Upper lobe of right lung (tissue), 1 donor: ENCODE measurements at regions not wholly inside any gene's neighbourhood (a gene's known extent, or its start where the extent isn't known, plus 50 kb on each side); places are given as distances from the start of the nearest gene placed in this dataset.
A peak's percentile ranks its signal among the peaks of the same experiment; 100 is the strongest.

Experiments
- ATAC-seq: fragments of 200-7000 bp; cut with Tn5 transposase; one replicate; pipeline ENCODE4 v1.9.1; 2020; ENCODE audit warnings: mild to moderate bottlenecking, moderate library complexity
- DNase-seq: peaks from one replicate; pipeline ENCODE4 v3.0.0-alpha.2; 2020
- H3K27ac ChIP-seq: fragments of 200-600 bp; one replicate; pipeline ENCODE4 v1.8.0; 2022
- H3K27me3 ChIP-seq: fragments of 200-600 bp; one replicate; pipeline ENCODE4 v1.8.0; 2022; ENCODE audit warnings: mild to moderate bottlenecking
- H3K36me3 ChIP-seq: fragments of 200-600 bp; one replicate; pipeline ENCODE4 v1.8.0; 2022
- H3K4me1 ChIP-seq: fragments of 200-600 bp; one replicate; pipeline ENCODE4 v1.8.0; 2022
- H3K4me3 ChIP-seq: fragments of 200-600 bp; one replicate; pipeline ENCODE4 v1.8.0; 2022; ENCODE audit warnings: mild to moderate bottlenecking
- H3K9me3 ChIP-seq: fragments of 200-600 bp; one replicate; pipeline ENCODE4 v1.8.0; 2022
- intact Hi-C: fragments of 100-400 bp; cut with DNase I; formaldehyde crosslinking; loops from one replicate; pipeline ENCODE4 v1.11.0; 2022
- TF ChIP-seq, protein P1 (sequence below): fragments of 200-600 bp; IDR thresholded peaks from one replicate; pipeline ENCODE4 v1.8.0; 2022; ENCODE audit warnings: antibody characterized with exemption
- donor health status: DM: no; HTN: yes; CAD: no; lungs with severe emphysema.

DNA sequence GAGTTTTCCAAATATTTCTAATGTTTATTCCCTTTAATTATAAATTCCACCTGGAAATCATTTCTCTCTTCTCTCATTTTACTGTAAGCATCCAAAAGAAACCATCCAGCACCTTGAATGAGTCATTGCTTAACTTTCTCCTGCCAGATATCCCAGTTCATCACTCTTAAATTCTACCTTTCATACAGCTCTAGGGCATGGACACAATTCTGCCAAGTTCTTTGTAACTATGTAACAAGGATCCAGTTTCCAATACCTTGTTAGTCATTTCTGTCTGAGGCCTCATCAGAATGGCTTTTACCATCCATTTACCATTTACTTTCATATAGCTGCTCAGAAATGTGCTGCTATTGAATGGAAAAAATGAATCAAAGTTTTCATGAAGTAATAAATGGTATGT, 455.4 kb upstream of the TENM4 start:
- intact Hi-C loops = no loop called here
- Histone ChIP-seq H3K9me3 (no peaks in the 10 kb centered on the region), H3K27me3 (no peaks in the 10 kb centered on the region), H3K4me3 (no peak overlapping the region), H3K27ac (no peak overlapping the region), H3K4me1 (peaks cover 4% of the 10 kb centered on the region), H3K36me3 (no peaks in the 10 kb centered on the region)
- DNase-seq (no peak), ATAC-seq (no peak)
- TF ChIP-seq, protein P1, sequence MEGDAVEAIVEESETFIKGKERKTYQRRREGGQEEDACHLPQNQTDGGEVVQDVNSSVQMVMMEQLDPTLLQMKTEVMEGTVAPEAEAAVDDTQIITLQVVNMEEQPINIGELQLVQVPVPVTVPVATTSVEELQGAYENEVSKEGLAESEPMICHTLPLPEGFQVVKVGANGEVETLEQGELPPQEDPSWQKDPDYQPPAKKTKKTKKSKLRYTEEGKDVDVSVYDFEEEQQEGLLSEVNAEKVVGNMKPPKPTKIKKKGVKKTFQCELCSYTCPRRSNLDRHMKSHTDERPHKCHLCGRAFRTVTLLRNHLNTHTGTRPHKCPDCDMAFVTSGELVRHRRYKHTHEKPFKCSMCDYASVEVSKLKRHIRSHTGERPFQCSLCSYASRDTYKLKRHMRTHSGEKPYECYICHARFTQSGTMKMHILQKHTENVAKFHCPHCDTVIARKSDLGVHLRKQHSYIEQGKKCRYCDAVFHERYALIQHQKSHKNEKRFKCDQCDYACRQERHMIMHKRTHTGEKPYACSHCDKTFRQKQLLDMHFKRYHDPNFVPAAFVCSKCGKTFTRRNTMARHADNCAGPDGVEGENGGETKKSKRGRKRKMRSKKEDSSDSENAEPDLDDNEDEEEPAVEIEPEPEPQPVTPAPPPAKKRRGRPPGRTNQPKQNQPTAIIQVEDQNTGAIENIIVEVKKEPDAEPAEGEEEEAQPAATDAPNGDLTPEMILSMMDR = no peak

DNA sequence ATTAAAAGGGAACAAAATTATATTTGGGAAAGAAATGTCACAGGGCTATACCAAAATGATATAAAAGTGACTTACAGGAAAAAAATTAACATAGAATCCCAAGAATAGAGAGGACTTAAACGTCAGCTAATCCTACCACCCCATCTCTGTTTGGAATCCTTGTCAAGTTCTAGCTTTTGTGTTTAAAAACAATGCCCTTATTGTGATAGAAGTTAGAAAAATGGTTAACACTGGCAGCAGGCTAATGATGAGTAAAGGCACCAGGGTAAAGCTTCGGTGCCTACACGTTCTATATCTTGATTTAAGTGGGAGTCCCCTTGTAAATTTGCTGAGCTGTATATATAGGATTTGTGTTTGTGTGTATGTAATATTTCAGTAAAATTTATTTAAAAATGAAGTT, 453.3 kb upstream of the TENM4 start:
- TF ChIP-seq, protein P1 = no peak
- DNase-seq = no peak
- Histone ChIP-seq H3K4me1 (peaks cover 4% of the 10 kb centered on the region), H3K4me3 (no peak overlapping the region), H3K36me3 (no peaks in the 10 kb centered on the region), H3K27ac (no peak overlapping the region), H3K27me3 (no peaks in the 10 kb centered on the region), H3K9me3 (no peaks in the 10 kb centered on the region)
- no peak for ATAC-seq
- intact Hi-C loops = no loop called here

DNA sequence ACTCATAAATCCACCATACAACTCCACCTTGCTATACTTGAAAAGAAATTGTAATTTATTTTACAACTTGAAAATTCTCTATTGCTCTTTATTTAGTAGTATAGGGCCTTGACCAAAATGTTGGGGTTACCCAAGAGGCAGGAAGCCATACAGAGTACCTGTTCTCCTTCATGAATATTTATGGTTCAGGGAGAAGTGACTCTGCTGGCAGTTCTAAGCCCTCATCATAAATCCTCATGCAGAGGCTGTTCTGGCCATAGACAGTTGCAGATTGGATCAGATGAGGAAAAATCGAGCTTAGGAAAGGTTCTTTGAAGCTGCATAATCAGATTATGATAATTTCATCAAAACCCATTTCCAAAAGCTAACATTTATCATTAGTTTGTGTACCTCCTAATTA, 449.4 kb upstream of the TENM4 start:
- ATAC-seq (no peak), DNase-seq (no peak)
- Histone ChIP-seq H3K4me1 (no peaks in the 10 kb centered on the region), H3K27me3 (no peaks in the 10 kb centered on the region), H3K27ac (no peak overlapping the region), H3K36me3 (no peaks in the 10 kb centered on the region), H3K9me3 (no peaks in the 10 kb centered on the region), H3K4me3 (no peak overlapping the region)
- intact Hi-C loops = no loop called here
- TF ChIP-seq, protein P1 = no peak

DNA sequence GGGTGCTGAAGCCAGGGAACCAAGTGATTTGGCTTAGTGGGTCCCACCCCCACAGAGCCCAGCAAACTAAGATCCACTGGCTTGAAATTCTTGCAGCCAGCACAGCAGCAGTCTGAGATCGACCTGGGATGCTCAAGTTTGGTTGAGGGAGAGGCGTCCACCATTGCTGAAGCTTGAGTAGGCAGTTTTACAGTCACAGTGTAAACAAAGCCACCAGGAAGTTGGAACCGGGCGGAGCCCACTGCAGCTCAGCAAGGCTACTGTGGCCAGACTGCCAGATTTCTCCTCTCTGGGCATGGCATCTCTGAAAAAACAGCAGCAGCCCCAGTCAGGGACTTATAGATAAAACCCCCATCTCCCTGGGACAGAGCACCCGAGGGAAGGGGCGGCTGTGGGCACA, 424.1 kb upstream of the TENM4 start:
- H3K9me3 ChIP-seq = no peaks in the 10 kb centered on the region
- TF ChIP-seq, protein P1 = no peak
- no peak for DNase-seq
- no peak overlapping the region for H3K4me3 ChIP-seq
- no peak for ATAC-seq
- no peaks in the 10 kb centered on the region for H3K27me3 ChIP-seq
- no peaks in the 10 kb centered on the region for H3K4me1 ChIP-seq
- H3K36me3 ChIP-seq = no peaks in the 10 kb centered on the region
- intact Hi-C loops = no loop called here
- H3K27ac ChIP-seq = no peak overlapping the region

DNA sequence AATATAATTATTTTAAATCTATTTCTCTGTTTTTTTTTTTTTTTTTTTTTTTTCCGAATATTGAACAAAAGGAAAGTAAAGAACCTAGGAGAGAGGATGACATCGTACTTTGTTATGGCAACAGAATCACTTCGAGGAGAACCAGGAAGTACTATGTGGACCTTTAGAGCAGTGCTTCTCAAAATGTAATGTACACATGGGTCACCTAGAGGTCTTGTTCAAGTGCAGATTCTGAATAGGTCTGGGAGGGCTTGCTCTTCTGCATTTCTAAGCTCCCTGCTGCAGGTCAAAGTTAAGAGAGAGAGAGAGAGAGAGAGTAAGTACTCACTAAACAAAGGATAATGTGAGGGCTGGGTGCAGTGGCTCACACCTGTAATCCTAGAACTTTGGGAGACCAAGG, 419.5 kb upstream of the TENM4 start:
- ATAC-seq (peak; percentile 10), DNase-seq (no peak)
- no peaks in the 10 kb centered on the region for H3K36me3 ChIP-seq
- H3K27me3 ChIP-seq = no peaks in the 10 kb centered on the region
- no peak overlapping the region for H3K4me3 ChIP-seq
- H3K27ac ChIP-seq = no peak overlapping the region
- H3K4me1 ChIP-seq = peaks cover 8% of the 10 kb centered on the region
- intact Hi-C loops = no loop called here
- H3K9me3 ChIP-seq = no peaks in the 10 kb centered on the region
- TF ChIP-seq, protein P1 = no peak
